Colonic mucosa (tissue), 4 donors: ENCODE measurements at regions not wholly inside any gene's neighbourhood (a gene's known extent, or its start where the extent isn't known, plus 50 kb on each side); places are given as distances from the start of the nearest gene placed in this dataset.

Experiments used
- DNase-seq: peaks from one replicate; pipeline ENCODE4 v3.0.0-alpha.2; 2020
- H3K27ac ChIP-seq: fragments of 200-600 bp; one replicate; pipeline ENCODE4 v1.8.0; 2021
- H3K27me3 ChIP-seq: fragments of 200-600 bp; one replicate; pipeline ENCODE4 v1.8.0; 2021
- H3K36me3 ChIP-seq: fragments of 200-600 bp; one replicate; pipeline ENCODE4 v1.8.0; 2021
- H3K4me1 ChIP-seq: fragments of 200-600 bp; one replicate; pipeline ENCODE4 v1.8.0; 2021; ENCODE audit warnings: mild to moderate bottlenecking
- H3K4me3 ChIP-seq: fragments of 200-600 bp; one replicate; pipeline ENCODE4 v1.8.0; 2021
- H3K9ac ChIP-seq, 2 donors: one replicate each; pipeline ENCODE4 v1.7.0; 2013; ENCODE audit warnings: control low read depth in 2 of 2, low read depth in 2 of 2, low read length in 2 of 2
- H3K9me3 ChIP-seq: fragments of 200-600 bp; one replicate; pipeline ENCODE4 v1.8.0; 2021
- intact Hi-C: fragments of 100-400 bp; cut with DNase I; formaldehyde crosslinking; loops from one replicate; pipeline ENCODE4 v1.14.1; 2022
- TF ChIP-seq, protein P1 (sequence below): fragments of 200-600 bp; IDR thresholded peaks from one replicate; pipeline ENCODE4 v1.8.0; 2022; ENCODE audit warnings: antibody characterized with exemption, mild to moderate bottlenecking
- donor health status: healthy.
- donor health status: DM: no; HTN: no; CAD: no.
- donor health status: DM: no; HTN: no; CAD: no.

DNA sequence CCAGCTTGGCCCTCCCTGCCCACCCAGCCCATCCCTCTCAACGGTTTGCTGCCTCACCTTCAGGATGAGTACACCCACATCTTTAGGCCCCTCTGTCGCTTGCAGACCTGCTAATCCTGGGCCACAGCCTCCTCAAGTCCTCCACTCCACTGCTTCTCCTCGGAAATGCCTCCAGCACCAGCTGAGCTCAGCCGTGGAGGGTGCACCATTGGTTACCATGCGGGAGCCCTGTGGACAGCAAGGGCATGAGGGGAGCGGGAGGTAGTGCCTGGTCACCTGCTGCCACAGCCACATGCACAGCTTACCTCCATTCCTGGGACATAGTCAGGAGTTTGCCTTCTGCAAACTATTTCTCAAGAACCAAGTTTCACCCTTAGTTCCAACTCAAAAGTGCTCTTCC, 286.3 kb upstream of the ZMIZ1 start:
- Histone ChIP-seq H3K27me3 (no peaks in the 10 kb centered on the region), H3K4me3 (no peak overlapping the region), H3K9me3 (no peaks in the 10 kb centered on the region), H3K36me3 (no peaks in the 10 kb centered on the region), H3K9ac (no peak overlapping the region), H3K4me1 (no peaks in the 10 kb centered on the region), H3K27ac (no peak overlapping the region)
- intact Hi-C loops: no loop called here
- TF ChIP-seq, protein P1, sequence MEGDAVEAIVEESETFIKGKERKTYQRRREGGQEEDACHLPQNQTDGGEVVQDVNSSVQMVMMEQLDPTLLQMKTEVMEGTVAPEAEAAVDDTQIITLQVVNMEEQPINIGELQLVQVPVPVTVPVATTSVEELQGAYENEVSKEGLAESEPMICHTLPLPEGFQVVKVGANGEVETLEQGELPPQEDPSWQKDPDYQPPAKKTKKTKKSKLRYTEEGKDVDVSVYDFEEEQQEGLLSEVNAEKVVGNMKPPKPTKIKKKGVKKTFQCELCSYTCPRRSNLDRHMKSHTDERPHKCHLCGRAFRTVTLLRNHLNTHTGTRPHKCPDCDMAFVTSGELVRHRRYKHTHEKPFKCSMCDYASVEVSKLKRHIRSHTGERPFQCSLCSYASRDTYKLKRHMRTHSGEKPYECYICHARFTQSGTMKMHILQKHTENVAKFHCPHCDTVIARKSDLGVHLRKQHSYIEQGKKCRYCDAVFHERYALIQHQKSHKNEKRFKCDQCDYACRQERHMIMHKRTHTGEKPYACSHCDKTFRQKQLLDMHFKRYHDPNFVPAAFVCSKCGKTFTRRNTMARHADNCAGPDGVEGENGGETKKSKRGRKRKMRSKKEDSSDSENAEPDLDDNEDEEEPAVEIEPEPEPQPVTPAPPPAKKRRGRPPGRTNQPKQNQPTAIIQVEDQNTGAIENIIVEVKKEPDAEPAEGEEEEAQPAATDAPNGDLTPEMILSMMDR: no peak
- no peak for DNase-seq

DNA sequence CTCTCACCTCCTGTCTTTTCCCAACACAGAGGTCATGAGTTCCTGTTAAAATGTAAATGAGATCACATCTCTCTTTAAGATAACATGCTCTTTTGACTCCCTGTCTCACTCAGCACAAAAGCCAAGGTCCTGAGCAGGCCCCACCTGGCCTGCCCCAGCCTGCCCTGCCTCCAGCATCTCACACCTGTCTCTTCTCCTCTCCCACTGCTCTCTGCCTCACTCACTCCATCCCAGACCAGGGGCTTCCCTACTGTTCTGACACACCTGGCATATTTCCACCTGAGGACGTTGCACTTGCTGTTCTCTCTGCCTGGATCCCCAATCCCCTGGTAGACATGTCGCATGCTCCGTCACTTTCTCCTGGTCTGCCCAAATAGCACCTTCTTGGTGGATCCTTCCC, 285.0 kb upstream of the ZMIZ1 start:
- intact Hi-C loops: no loop called here
- Histone ChIP-seq H3K27ac (no peak overlapping the region), H3K4me1 (no peaks in the 10 kb centered on the region), H3K27me3 (no peaks in the 10 kb centered on the region), H3K4me3 (no peak overlapping the region), H3K9ac (no peak overlapping the region), H3K36me3 (no peaks in the 10 kb centered on the region), H3K9me3 (no peaks in the 10 kb centered on the region)
- TF ChIP-seq, protein P1: no peak
- DNase-seq: no peak

DNA sequence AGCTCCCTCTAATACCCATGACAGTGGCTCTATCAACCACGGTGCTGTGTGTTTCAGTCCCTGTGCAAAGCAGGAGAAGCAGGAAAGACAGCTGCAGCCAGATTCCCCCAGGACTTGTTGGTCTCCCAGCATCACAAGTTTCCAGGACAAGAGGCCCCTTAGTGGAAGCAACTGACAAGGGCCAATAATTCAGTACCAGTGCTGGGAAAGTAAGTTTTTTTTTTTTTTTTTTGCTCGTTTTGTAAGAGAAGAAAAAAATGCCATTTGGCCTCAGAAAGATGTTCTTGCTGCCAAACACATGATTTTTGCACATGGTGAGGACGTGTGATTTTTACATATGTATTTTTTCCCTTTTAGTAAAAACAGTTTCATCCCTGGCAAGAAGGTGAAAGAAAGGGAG, 284.2 kb upstream of the ZMIZ1 start:
- no peak for DNase-seq
- no peaks in the 10 kb centered on the region for H3K27me3 ChIP-seq

DNA sequence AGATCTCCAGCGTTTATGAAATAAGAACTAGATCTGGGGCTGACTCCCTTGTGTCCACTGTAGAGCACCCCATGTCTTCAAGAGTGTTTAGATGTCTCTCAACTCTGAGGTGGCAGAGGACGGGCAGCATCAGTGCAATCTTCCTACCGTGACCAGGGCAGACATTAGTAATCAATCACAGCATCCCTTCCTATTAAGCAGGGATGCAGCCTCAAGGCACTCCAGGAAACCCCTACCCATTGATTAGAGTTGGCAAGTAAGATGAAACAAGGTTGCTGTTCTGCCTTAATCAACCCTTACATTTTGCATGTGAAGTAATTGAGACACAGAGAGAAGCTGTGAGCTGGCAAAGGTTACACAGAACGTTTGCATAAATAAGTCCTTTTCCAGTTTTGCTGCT, 283.7 kb upstream of the ZMIZ1 start:
- Histone ChIP-seq H3K36me3 (no peaks in the 10 kb centered on the region), H3K9ac (no peak overlapping the region)

More for the DNA sequence above, 284.2 kb upstream of the ZMIZ1 start:
- no peaks in the 10 kb centered on the region for H3K9me3 ChIP-seq
- H3K9ac ChIP-seq: no peak overlapping the region
- no peak overlapping the region for H3K4me3 ChIP-seq
- TF ChIP-seq, protein P1: no peak
- intact Hi-C loops: no loop called here
- no peak overlapping the region for H3K27ac ChIP-seq
- no peaks in the 10 kb centered on the region for H3K36me3 ChIP-seq
- H3K4me1 ChIP-seq: no peaks in the 10 kb centered on the region

DNA sequence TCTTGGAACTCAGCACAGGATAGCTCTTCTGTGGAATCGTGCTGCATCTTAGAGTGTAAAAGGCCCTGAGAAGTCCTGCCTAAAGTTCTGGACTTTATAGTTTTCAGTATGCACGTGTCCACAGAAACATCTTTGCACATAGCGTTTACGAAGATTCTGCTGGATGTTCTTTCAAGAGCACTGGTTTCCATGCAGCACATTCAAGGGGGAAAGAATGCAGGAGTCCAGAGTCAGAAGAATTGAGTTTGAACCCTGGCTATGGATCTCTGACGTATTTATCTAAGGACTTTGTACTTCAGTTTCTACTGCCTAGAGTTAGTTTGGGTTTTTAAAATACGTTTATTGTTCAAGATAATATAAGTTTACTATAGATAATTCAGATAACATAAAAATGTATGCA, 282.8 kb upstream of the ZMIZ1 start:
- no peak for DNase-seq
- no peaks in the 10 kb centered on the region for H3K27me3 ChIP-seq
- no peak overlapping the region for H3K27ac ChIP-seq
- intact Hi-C loops: no loop called here
- no peaks in the 10 kb centered on the region for H3K4me1 ChIP-seq
- TF ChIP-seq, protein P1: no peak
- no peak overlapping the region for H3K9ac ChIP-seq
- no peaks in the 10 kb centered on the region for H3K36me3 ChIP-seq
- H3K4me3 ChIP-seq: no peak overlapping the region
- H3K9me3 ChIP-seq: no peaks in the 10 kb centered on the region

More for the DNA sequence above, 283.7 kb upstream of the ZMIZ1 start:
- no peak for DNase-seq
- intact Hi-C loops: no loop called here
- Histone ChIP-seq H3K27me3 (no peaks in the 10 kb centered on the region), H3K27ac (no peak overlapping the region), H3K4me3 (no peak overlapping the region), H3K9me3 (no peaks in the 10 kb centered on the region), H3K4me1 (no peaks in the 10 kb centered on the region)
- TF ChIP-seq, protein P1: no peak

DNA sequence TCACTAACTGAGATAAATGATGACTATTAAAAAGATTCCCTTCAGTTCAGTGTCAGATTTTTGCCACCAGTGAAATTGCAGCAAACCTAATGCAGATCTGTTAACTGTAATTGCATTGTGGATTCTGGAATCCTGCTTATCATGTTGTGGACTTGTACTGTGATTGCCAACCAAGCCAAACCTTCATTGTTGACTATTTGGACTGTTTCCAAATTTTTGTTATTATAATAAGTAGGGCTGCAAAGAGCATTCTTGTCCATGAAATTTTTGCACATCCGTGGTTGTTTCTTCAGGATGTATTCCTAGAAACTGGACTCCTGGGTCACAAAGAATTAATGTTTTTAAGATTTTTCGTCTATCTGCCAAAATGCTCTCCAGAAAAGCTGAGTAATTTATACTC, 281.6 kb upstream of the ZMIZ1 start:
- no peak overlapping the region for H3K4me3 ChIP-seq
- H3K36me3 ChIP-seq: no peaks in the 10 kb centered on the region
- no peak overlapping the region for H3K27ac ChIP-seq
- TF ChIP-seq, protein P1: no peak
- no peak overlapping the region for H3K9ac ChIP-seq
- intact Hi-C loops: no loop called here
- H3K27me3 ChIP-seq: no peaks in the 10 kb centered on the region
- H3K4me1 ChIP-seq: no peaks in the 10 kb centered on the region
- no peak for DNase-seq
- H3K9me3 ChIP-seq: no peaks in the 10 kb centered on the region
